ENCODE measurements at regions not wholly inside any gene's neighbourhood (a gene's known extent, or its start where the extent isn't known, plus 50 kb on each side); places are given as distances from the start of the nearest gene placed in this dataset.

DNA sequence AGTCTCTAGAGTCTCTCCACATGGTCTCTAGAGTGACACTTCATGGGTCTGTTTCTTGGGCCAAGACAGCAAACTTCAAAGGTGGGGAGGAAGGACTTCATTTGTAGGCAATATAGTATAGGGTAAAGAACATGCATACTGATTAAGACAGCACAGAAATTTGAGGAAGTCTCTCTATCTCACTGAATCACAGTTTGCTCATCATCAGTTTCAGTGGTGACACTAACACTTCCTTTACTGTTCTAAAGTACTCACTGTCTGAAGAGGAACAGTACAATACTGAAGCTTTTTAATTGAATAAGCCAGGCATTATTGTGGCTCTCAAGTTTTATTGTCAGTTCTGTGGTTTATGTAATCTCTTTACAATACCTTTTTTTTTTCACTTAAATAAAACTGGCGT, 656.4 kb upstream of the CDH8 start:
- no peak overlapping the region for H3K23ac ChIP-seq (ENCODE audit: insufficient read length, low read depth, low read length)
- no peak overlapping the region for H4K8ac ChIP-seq (replicated peaks; ENCODE audit: insufficient read length, low read depth, low read length)
- H3K9ac ChIP-seq (ENCODE audit: extremely low read depth, insufficient read length, low read length), result no peak overlapping the region
- no peak overlapping the region for H2BK15ac ChIP-seq (ENCODE audit: low read depth, low read length)
- H4K20me1 ChIP-seq (ENCODE audit: control insufficient read depth, insufficient read depth, insufficient read length), result no peaks in the 10 kb centered on the region
- no peak overlapping the region for H4K5ac ChIP-seq (ENCODE audit: insufficient read length, low read depth, low read length)
- H3K4me1 ChIP-seq (ENCODE audit: insufficient read depth, low read length), result no peaks in the 10 kb centered on the region
- no peaks in the 10 kb centered on the region for H3K79me1 ChIP-seq (ENCODE audit: insufficient read depth, low read depth, low read length, poor library complexity, severe bottlenecking)
- H3K9me3 ChIP-seq (ENCODE audit: control insufficient read depth, low read depth, low read length), result peaks cover 8% of the 10 kb centered on the region
- no CpG with 5 or more reads among the region's 1 CpG for whole genome bisulfite sequencing (ENCODE audit: extremely low coverage, insufficient read length, low lambda C conversion rate)
- Mint-ChIP-seq H3K27me3 (ENCODE audit: low read depth) (no peaks in the 10 kb centered on the region), H3K9me3 (peaks cover 22 to 32% of the 10 kb centered on the region in 2 experiments), H3K4me3 (no peak overlapping the region), H3K4me1 (peaks cover 7% of the 10 kb centered on the region in 2 experiments), H3K27ac (no peak overlapping the region), H3K36me3 (ENCODE audit: insufficient read depth in 1 of 3, low read depth in 3 of 3) (peaks cover 14 to 36% (median 16%) of the 10 kb centered on the region in 3 experiments)
- no peak overlapping the region for H3K4me2 ChIP-seq (ENCODE audit: insufficient read depth, insufficient read length, low read length)
- no peak overlapping the region for H2BK20ac ChIP-seq (ENCODE audit: low read depth, low read length, poor library complexity, severe bottlenecking)
- H2BK5ac ChIP-seq (ENCODE audit: insufficient read length, low read length), result no peak overlapping the region
- TF ChIP-seq, protein P1, sequence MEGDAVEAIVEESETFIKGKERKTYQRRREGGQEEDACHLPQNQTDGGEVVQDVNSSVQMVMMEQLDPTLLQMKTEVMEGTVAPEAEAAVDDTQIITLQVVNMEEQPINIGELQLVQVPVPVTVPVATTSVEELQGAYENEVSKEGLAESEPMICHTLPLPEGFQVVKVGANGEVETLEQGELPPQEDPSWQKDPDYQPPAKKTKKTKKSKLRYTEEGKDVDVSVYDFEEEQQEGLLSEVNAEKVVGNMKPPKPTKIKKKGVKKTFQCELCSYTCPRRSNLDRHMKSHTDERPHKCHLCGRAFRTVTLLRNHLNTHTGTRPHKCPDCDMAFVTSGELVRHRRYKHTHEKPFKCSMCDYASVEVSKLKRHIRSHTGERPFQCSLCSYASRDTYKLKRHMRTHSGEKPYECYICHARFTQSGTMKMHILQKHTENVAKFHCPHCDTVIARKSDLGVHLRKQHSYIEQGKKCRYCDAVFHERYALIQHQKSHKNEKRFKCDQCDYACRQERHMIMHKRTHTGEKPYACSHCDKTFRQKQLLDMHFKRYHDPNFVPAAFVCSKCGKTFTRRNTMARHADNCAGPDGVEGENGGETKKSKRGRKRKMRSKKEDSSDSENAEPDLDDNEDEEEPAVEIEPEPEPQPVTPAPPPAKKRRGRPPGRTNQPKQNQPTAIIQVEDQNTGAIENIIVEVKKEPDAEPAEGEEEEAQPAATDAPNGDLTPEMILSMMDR (conservative IDR thresholded peaks at IDR 0.05), result no peak
- no peaks in the 10 kb centered on the region for H3K27me3 ChIP-seq (ENCODE audit: insufficient read depth, low read length)
- no peak overlapping the region for H3K4ac ChIP-seq (ENCODE audit: low read depth, low read length)
- H2AFZ ChIP-seq (ENCODE audit: low read length), result no peak overlapping the region
- H3K79me2 ChIP-seq (ENCODE audit: insufficient read depth, low read length), result no peaks in the 10 kb centered on the region
- H3K56ac ChIP-seq (ENCODE audit: insufficient read length, low read depth, low read length), result no peak overlapping the region
- no peak for DNase-seq
- H4K91ac ChIP-seq (ENCODE audit: insufficient read length, low read depth, low read length), result no peak overlapping the region
- no peaks in the 10 kb centered on the region for H3K23me2 ChIP-seq (ENCODE audit: insufficient read length, low read depth, low read length, poor library complexity, severe bottlenecking)
- no peak overlapping the region for H3K18ac ChIP-seq (ENCODE audit: insufficient read length, low read depth, low read length)
- H2BK12ac ChIP-seq (ENCODE audit: insufficient read length, low read depth, low read length), result no peak overlapping the region
- no peak overlapping the region for H3K14ac ChIP-seq (ENCODE audit: insufficient read depth, low read length)
- H2AK5ac ChIP-seq (ENCODE audit: insufficient read length, low read length), result no peak overlapping the region
- H2BK120ac ChIP-seq (ENCODE audit: low read depth, low read length, poor library complexity, severe bottlenecking), result no peak overlapping the region
- no peak overlapping the region for H3T11ph ChIP-seq (ENCODE audit: low read length)
- no peak overlapping the region for H3K27ac ChIP-seq (ENCODE audit: insufficient read length, low read depth, low read length)

All from H9 (cell line).